Fibroblast of lung (primary cell): ENCODE measurements at regions not wholly inside any gene's neighbourhood (a gene's known extent, or its start where the extent isn't known, plus 50 kb on each side); places are given as distances from the start of the nearest gene placed in this dataset.

Experiments used
- EZH2 ChIP-seq: IDR thresholded peaks from 2 replicates; pipeline ENCODE4 v1.5.1; 2012; ENCODE audit warnings: low read length, control low read depth, mild to moderate bottlenecking; ENCODE audit errors: missing control alignments
- TF ChIP-seq, protein P1 (sequence below), 2 donors: IDR thresholded peaks in 1 of 2; conservative IDR thresholded peaks in 1 of 2; 1 replicate in 1 of 2; 2 replicates in 1 of 2; pipeline ENCODE4 v1.5.1; 2011 to 2012; ENCODE audit warnings: low read length in 2 of 2, control low read depth in 1 of 2, inconsistent platforms in 1 of 2, low read depth in 1 of 2, mild to moderate bottlenecking in 1 of 2

DNA sequence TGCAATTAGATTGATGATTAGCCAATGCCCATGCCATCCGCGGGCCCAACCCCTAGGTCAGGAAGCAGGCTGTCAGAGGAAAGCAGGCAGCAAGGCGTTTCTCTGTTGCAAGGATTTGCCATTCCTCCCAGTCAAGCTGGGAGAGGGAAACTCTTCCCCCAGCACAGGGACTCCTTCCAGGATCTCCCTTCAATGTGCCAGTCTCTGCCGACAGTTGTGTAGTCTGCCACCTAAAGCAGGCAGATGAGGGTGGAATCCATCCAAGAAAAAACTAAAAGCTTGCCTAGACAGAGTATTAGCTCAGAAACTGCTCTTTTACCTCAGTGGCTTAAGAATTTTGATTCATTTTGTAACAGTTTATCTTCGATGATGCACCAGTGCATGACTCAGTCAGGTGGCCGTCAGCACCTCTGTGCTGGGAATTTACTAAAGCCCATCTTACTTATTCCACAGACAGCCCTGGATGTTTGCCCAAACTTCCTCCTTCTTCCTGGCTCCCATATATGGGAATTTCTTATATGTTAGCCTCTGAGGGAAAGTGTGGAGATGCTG lies 501.5 kb upstream of the THBS1 start:
- TF ChIP-seq, protein P1, sequence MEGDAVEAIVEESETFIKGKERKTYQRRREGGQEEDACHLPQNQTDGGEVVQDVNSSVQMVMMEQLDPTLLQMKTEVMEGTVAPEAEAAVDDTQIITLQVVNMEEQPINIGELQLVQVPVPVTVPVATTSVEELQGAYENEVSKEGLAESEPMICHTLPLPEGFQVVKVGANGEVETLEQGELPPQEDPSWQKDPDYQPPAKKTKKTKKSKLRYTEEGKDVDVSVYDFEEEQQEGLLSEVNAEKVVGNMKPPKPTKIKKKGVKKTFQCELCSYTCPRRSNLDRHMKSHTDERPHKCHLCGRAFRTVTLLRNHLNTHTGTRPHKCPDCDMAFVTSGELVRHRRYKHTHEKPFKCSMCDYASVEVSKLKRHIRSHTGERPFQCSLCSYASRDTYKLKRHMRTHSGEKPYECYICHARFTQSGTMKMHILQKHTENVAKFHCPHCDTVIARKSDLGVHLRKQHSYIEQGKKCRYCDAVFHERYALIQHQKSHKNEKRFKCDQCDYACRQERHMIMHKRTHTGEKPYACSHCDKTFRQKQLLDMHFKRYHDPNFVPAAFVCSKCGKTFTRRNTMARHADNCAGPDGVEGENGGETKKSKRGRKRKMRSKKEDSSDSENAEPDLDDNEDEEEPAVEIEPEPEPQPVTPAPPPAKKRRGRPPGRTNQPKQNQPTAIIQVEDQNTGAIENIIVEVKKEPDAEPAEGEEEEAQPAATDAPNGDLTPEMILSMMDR (conservative IDR thresholded peaks at IDR 0.05 in 1 of 2, IDR thresholded peaks at IDR 0.05 in 1 of 2; ENCODE audit: low read depth in 1 of 2, low read length in 2 of 2), result no peak
- TF ChIP-seq EZH2, result no peak
